Neural progenitor cell (in vitro differentiated cells): ENCODE measurements at regions not wholly inside any gene's neighbourhood (a gene's known extent, or its start where the extent isn't known, plus 50 kb on each side); places are given as distances from the start of the nearest gene placed in this dataset.

ENCODE experiments used
- EZH2 ChIP-seq: fragments of 200-600 bp; sonication (generic); IDR thresholded peaks from 2 replicates; pipeline ENCODE4 v1.6.1; 2017; ENCODE audit warnings: antibody characterized with exemption, mild to moderate bottlenecking, moderate library complexity
- EZH2phosphoT487 ChIP-seq: fragments of 200-600 bp; sonication (generic); IDR thresholded peaks from 2 replicates; pipeline ENCODE4 v1.6.1; 2017; ENCODE audit warnings: antibody characterized with exemption
- TF ChIP-seq, protein P1 (sequence below): fragments of 200-600 bp; sonication (generic); IDR thresholded peaks from 2 replicates; pipeline ENCODE4 v1.5.1; 2017; ENCODE audit warnings: antibody characterized with exemption, mild to moderate bottlenecking

DNA sequence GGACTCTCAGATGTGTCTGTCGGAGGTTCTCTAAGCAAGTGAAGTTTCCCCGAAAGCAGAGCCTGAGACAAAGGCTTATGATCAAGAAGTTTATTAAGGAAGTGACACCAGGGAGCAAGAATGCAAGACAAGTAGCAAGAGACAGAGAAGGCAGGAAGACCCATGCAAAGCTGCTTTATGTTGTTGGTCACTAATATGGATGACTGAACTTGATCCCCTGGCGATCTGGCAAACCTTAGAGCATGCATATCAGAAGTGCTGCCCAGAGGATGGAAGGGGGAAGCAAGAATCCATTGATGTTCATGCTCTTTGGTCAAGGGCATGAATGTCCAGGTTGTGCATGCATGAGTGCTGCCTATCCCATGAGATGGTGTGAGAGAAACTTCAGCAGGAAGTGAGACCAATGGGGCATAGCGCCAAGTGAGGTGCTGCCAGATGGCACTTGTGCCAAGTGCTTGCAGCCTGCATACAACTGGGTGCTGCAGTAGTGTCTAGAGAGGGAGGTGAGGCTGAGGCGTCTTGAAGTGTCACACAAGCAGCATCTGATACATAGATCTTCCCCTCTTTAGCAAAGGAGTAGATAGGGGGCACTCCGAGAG lies 176.5 kb downstream of the SALL1 start:
- TF ChIP-seq, protein P1, sequence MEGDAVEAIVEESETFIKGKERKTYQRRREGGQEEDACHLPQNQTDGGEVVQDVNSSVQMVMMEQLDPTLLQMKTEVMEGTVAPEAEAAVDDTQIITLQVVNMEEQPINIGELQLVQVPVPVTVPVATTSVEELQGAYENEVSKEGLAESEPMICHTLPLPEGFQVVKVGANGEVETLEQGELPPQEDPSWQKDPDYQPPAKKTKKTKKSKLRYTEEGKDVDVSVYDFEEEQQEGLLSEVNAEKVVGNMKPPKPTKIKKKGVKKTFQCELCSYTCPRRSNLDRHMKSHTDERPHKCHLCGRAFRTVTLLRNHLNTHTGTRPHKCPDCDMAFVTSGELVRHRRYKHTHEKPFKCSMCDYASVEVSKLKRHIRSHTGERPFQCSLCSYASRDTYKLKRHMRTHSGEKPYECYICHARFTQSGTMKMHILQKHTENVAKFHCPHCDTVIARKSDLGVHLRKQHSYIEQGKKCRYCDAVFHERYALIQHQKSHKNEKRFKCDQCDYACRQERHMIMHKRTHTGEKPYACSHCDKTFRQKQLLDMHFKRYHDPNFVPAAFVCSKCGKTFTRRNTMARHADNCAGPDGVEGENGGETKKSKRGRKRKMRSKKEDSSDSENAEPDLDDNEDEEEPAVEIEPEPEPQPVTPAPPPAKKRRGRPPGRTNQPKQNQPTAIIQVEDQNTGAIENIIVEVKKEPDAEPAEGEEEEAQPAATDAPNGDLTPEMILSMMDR, result no peak
- TF ChIP-seq EZH2 (no peak), EZH2phosphoT487 (no peak)
